Left ventricle myocardium inferior (tissue), 1 donor: ENCODE measurements at regions not wholly inside any gene's neighbourhood (a gene's known extent, or its start where the extent isn't known, plus 50 kb on each side); places are given as distances from the start of the nearest gene placed in this dataset.

Source experiments
- DNase-seq: peaks from one replicate; pipeline ENCODE4 v3.0.0-alpha.2; 2020
- H3K27ac ChIP-seq: fragments of 200-600 bp; replicated peaks from 2 replicates; pipeline ENCODE4 v1.8.0; 2021
- H3K27me3 ChIP-seq: fragments of 200-600 bp; 2 replicates; pipeline ENCODE4 v1.8.0; 2021; ENCODE audit warnings: low read depth
- H3K36me3 ChIP-seq: fragments of 200-600 bp; 2 replicates; pipeline ENCODE4 v1.8.0; 2021
- H3K4me1 ChIP-seq: fragments of 200-600 bp; 2 replicates; pipeline ENCODE4 v1.8.0; 2021
- H3K4me3 ChIP-seq: fragments of 200-600 bp; 2 replicates; pipeline ENCODE4 v1.8.0; 2021; ENCODE audit warnings: mild to moderate bottlenecking, moderate library complexity
- H3K9me3 ChIP-seq: fragments of 200-600 bp; replicated peaks from 2 replicates; pipeline ENCODE4 v1.8.0; 2021
- CTCF ChIP-seq: fragments of 200-600 bp; IDR thresholded peaks from 2 replicates; pipeline ENCODE4 v1.8.0; 2021; ENCODE audit warnings: antibody characterized with exemption, mild to moderate bottlenecking, borderline replicate concordance
- intact Hi-C: fragments of 100-400 bp; cut with micrococcal nuclease; formaldehyde crosslinking; loops from one replicate; pipeline ENCODE4 v1.11.0; 2022
- donor health status: DM: no; HTN: yes; CAD: no; lungs with severe emphysema.

GRCh38 chr15:94100863-94101262 is 130.5 kb upstream of the MCTP2 start:
- no peaks in the 10 kb centered on the region for H3K4me1 ChIP-seq

DNA sequence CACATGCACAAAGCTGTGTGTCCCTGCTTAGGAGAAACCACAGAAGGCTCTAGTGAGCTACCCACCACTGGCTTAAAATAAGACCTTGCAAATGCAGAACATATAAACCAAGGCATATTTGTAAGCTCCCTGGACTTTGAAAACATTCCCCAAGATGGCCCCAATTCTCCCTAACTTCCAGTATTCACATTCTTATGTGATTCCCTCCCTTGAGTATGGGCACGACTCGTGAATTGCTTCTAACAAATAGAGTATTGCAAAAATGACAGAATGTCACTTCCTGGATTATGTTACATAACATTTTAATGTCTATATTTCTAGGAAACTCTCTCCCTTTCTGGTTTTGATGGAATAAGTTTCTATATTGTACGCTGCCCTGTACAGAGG is 131.8 kb upstream of the MCTP2 start:
- no peak for DNase-seq
- Histone ChIP-seq H3K4me3 (no peak overlapping the region), H3K27me3 (peaks cover 9% of the 10 kb centered on the region), H3K36me3 (no peaks in the 10 kb centered on the region), H3K27ac (no peak overlapping the region), H3K9me3 (no peaks in the 10 kb centered on the region), H3K4me1 (no peaks in the 10 kb centered on the region)
- no peak for TF ChIP-seq CTCF
- intact Hi-C loops = no loop called here

More at GRCh38 chr15:94100863-94101262, 130.5 kb upstream of the MCTP2 start:
- no peak for DNase-seq
- Histone ChIP-seq H3K4me3 (no peak overlapping the region), H3K9me3 (no peaks in the 10 kb centered on the region), H3K27ac (no peak overlapping the region), H3K36me3 (no peaks in the 10 kb centered on the region), H3K27me3 (peaks cover 18% of the 10 kb centered on the region)
- intact Hi-C loops = no loop called here
- TF ChIP-seq CTCF = no peak

- Histone ChIP-seq H3K27me3 (peaks cover 3% of the 10 kb centered on the region), H3K9me3 (no peaks in the 10 kb centered on the region), H3K36me3 (no peaks in the 10 kb centered on the region), H3K27ac (no peak overlapping the region), H3K4me3 (no peak overlapping the region), H3K4me1 (no peaks in the 10 kb centered on the region)
- TF ChIP-seq CTCF = no peak
- DNase-seq = no peak
- intact Hi-C loops = no loop called here
Observed at GRCh38 chr15:94098921-94099573, 132.3 kb upstream of the MCTP2 start.

DNA sequence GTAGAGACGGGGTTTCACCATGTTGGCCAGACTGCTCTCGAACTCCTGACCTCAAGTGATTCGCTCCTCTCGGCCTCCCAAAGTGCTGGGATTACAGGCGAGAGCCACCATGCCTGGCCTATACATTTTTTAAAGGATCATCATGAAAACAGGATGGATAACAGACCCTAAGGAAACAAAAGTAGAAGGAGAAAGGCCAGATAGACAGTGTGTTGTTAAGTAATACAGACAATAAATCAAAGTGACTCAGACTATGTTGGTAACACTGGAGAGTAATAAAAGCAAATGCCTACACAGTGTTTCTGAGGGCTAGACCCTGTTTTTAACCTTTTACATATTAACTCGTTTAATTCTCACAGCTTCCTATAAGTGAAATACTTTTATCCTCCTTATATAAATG is 133.8 kb upstream of the MCTP2 start:
- TF ChIP-seq CTCF = no peak

DNA sequence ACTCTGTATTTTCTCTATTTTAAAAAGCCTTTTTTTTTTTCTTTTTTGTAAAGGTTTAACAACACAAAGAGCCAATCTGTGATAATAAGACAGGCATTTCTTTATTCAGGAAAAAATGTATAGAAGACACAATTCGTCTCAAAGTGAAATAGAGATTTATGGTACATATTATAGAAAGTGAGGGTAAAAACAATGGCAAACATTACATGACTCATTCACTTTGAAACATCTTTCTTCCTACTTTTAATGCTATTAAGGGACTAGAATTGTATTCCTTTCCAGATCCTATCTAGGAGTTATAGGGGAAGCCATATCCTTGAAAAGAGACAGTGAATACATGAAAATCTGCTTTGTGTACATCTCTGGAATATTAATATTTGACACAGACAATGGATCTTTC is 137.1 kb upstream of the MCTP2 start:
- intact Hi-C loops = no loop called here
- H3K27ac ChIP-seq = no peak overlapping the region

More for the DNA sequence above, 133.8 kb upstream of the MCTP2 start:
- Histone ChIP-seq H3K4me1 (no peaks in the 10 kb centered on the region), H3K9me3 (no peaks in the 10 kb centered on the region), H3K4me3 (no peak overlapping the region), H3K36me3 (no peaks in the 10 kb centered on the region), H3K27ac (no peak overlapping the region), H3K27me3 (peaks cover 3% of the 10 kb centered on the region)
- intact Hi-C loops = no loop called here
- DNase-seq = no peak

More for the DNA sequence above, 137.1 kb upstream of the MCTP2 start:
- Histone ChIP-seq H3K36me3 (no peaks in the 10 kb centered on the region), H3K9me3 (no peaks in the 10 kb centered on the region), H3K27me3 (peaks cover 3% of the 10 kb centered on the region), H3K4me3 (no peak overlapping the region), H3K4me1 (no peaks in the 10 kb centered on the region)
- DNase-seq = no peak
- TF ChIP-seq CTCF = no peak
